K562 (cell line): ENCODE measurements at regions not wholly inside any gene's neighbourhood (a gene's known extent, or its start where the extent isn't known, plus 50 kb on each side); places are given as distances from the start of the nearest gene placed in this dataset.

Experiments used
- CAMTA2 ChIP-seq: fragments of 250-450 bp; sonication (Bioruptor Pico); conservative IDR thresholded peaks from 2 replicates; pipeline ENCODE4 v1.5.1; 2022
- DMBX1 ChIP-seq: fragments of 250-450 bp; sonication (Bioruptor Pico); IDR thresholded peaks from 2 replicates; pipeline ENCODE4 v1.8.0; 2022; ENCODE audit warnings: inconsistent platforms, mild to moderate bottlenecking, moderate library complexity, borderline replicate concordance
- EP300 ChIP-seq: IDR thresholded peaks from 2 replicates; pipeline ENCODE4 v1.6.1; 2012; ENCODE audit warnings: low read length, improper control_type of control experiment
- SPI1 ChIP-seq: IDR thresholded peaks from 2 replicates; pipeline ENCODE4 v1.6.1; 2011; ENCODE audit warnings: low read depth, low read length, control low read depth, borderline replicate concordance
- U2AF1 ChIP-seq: fragments of 200-400 bp; formaldehyde crosslinking; optimal IDR thresholded peaks from 2 replicates; pipeline ENCODE3; 2017; ENCODE audit warnings: mild to moderate bottlenecking, low read depth, low read length, moderate library complexity

DNA sequence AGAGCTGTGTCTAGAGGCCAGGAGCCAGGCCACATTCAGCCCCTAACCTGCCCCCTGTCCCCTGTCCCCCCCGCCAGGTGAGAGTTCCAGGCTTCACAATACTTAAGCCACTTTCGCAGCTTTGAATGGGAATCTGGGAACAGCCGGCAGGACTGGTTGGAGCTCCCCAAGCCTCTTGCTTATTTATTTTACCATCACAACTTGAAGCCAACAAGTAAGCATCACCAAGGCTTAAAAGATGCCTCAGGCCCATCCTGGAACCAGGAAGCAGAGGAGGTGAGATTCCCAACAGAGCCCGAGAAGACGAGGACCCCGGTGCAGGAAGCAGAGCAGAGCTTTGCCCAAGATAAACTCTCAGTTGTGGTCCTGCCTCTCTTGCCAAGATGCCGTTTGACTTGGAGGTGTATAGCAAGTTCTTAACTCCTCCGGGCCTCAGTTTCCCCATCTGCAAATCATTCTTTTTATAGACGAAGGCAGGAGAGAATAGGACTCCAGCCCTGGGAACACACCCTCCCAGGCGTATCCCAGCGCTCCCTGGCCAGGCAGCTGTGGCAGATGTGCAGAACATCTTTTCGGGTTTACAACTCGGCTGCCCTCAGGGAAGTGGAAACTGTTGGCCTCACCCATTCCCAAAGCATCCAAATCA lies 66.8 kb upstream of the SLC25A33 start:
- TF ChIP-seq DMBX1 (CRISPR knock-in tag) (no peak), SPI1 (no peak), U2AF1 (no peak), CAMTA2 (CRISPR knock-in tag) (no peak), EP300 (no peak)
